Activated T-cell treated with anti-CD3 and anti-CD28 coated beads for 48 hours (primary cell): ENCODE measurements at regions not wholly inside any gene's neighbourhood (a gene's known extent, or its start where the extent isn't known, plus 50 kb on each side); places are given as distances from the start of the nearest gene placed in this dataset.

ENCODE experiments used
- DNase-seq: peaks from one replicate; pipeline ENCODE4 v3.0.0-alpha.2; 2020; ENCODE audit warnings: low read depth

- DNase-seq = no peak
Observed at GRCh38 chrX:68892651-68893050, 63.8 kb downstream of the EFNB1 start.

DNA sequence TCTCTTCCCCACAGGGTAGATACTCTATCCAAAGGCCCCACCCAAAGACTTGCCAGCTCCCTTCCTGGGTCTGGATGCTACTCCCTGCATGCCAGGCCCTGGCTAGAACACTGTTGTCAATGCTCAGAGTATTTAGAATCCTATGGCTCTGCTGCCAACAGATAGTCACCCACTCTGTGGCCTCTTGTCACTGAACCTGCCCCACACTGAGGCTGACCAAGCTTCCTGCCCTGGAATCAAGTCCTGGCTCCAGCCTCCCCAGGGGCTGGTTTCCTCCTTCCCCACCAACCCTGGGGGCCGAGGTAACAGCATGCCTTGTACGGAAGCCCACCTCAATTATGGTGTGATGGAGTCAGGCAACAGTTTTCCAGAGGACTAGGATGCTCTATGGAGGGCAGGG lies 63.3 kb downstream of the EFNB1 start:
- no peak for DNase-seq
